ENCODE measurements at regions not wholly inside any gene's neighbourhood (a gene's known extent, or its start where the extent isn't known, plus 50 kb on each side); places are given as distances from the start of the nearest gene placed in this dataset.

DNA sequence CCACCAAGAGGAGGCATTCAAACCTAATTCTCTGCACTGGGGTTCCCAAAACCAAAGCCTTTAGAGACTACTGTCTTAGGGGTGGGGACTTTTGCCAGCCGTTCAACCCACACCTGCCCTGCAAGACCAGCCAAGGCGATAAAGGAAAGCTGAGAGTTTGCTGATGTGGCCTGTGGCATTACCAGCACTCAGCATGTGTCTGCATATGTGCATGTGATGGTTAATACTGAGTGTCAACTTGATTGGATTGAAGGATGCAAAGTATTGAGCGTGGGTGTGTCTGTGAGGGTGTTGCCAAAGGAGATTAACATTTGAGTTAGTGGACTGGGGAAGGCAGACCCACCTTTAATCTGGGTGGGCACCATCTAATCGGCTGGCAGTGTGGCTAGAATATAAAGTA lies 474.2 kb downstream of the MED10 start (continued):
- no peak; a peak in 1 of 4 replicates for TF ChIP-seq RAD21 (IDR thresholded peaks at IDR 0.05 in 1 of 2, conservative IDR thresholded peaks at IDR 0.05 in 1 of 2; ENCODE audit: low read depth in 2 of 2, low read length in 2 of 2)
- TF ChIP-seq EZH2 (IDR thresholded peaks at IDR 0.05; ENCODE audit: low read depth, low read length, severe bottlenecking): no peak
- no peak for TF ChIP-seq POLR2AphosphoS5 (IDR thresholded peaks at IDR 0.05; ENCODE audit: low read depth, low read length)
- TF ChIP-seq SRF (IDR thresholded peaks at IDR 0.05; ENCODE audit: low read depth, low read length): no peak
- no peak for TF ChIP-seq KDM4A (IDR thresholded peaks at IDR 0.05; ENCODE audit: low read depth, low read length, severe bottlenecking)

Data from H1 (cell line).